Stimulated activated CD4-positive, alpha-beta T cell treated with anti-CD3 and anti-CD28 coated beads, Interleukin-12 subunit alpha, Interleukin-12 subunit beta, amount 100 ng/mL, for 24 hours (primary cell): ENCODE measurements at regions not wholly inside any gene's neighbourhood (a gene's known extent, or its start where the extent isn't known, plus 50 kb on each side); places are given as distances from the start of the nearest gene placed in this dataset.

Experiments used
- DNase-seq, 2 experiments: peaks; one replicate each; pipeline ENCODE4 v3.0.0-alpha.2; 2020; ENCODE audit warnings: low read depth in 2 of 2

- no peak for DNase-seq
Observed at GRCh38 chr10:128316121-128316726, 190.0 kb upstream of the MKI67 start.

- no peak for DNase-seq
Observed at GRCh38 chr10:128316925-128317324, 190.7 kb upstream of the MKI67 start.

GRCh38 chr10:128318366-128318765, 192.1 kb upstream of the MKI67 start:
- no peak for DNase-seq

DNA sequence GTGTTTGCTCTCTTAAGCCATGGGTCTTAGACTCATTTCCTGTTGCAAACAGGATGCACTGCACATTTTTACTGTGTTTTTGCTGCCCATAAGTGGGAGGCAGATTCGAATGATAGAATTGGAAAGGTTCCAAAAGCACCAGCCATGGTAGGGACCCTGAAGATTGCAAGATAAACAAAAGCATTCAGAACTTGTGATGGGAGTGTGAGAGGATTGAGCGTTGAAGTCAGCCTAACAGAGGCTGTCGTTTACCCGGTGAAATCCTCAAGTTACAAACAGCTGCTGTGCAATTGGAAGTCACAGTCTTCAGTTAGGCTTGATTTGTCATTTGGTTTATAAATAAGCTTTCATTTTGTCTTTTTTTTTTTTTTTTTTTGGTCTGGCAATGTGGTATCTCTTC, 192.7 kb upstream of the MKI67 start:
- no peak for DNase-seq

DNA sequence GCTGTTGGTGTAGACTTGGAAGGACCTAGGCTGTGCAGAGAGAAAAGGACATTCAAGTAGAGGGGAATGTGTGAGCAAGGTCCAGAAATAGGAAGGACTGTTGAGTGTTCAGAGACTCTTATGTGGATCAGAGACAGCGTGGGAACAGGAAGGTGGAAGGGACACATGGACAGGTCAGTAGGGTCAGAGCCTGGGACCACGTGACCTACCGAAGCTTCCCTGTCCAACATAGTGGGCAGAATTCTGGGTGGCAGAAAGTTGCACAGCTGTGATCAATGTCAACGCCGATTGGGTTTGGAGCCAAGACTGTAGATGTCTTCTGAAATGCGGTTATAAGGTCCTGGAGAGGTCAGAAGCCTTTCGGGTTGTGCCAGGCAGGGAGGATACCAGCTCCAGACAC, 195.9 kb upstream of the MKI67 start:
- DNase-seq = no peak

DNA sequence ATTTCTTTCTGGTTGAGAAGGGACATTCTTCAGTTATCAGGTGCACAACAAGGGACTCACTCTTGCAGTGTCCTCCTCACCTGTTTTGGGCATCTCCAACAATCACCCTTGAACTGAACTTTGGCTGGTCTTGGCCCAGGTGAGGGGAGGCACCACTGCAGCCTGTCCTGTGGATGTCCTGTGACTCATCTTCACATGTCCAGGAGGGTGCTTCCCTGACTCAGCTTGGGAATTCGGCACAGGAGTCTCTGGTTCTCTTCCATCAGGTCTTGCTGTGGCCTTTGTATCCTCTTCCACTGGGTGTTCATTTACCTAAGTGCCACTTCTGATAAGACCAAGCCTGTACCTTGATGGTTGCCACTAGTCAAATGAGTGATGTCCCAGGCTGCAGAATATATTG, 196.7 kb upstream of the MKI67 start:
- DNase-seq = no peak

DNA sequence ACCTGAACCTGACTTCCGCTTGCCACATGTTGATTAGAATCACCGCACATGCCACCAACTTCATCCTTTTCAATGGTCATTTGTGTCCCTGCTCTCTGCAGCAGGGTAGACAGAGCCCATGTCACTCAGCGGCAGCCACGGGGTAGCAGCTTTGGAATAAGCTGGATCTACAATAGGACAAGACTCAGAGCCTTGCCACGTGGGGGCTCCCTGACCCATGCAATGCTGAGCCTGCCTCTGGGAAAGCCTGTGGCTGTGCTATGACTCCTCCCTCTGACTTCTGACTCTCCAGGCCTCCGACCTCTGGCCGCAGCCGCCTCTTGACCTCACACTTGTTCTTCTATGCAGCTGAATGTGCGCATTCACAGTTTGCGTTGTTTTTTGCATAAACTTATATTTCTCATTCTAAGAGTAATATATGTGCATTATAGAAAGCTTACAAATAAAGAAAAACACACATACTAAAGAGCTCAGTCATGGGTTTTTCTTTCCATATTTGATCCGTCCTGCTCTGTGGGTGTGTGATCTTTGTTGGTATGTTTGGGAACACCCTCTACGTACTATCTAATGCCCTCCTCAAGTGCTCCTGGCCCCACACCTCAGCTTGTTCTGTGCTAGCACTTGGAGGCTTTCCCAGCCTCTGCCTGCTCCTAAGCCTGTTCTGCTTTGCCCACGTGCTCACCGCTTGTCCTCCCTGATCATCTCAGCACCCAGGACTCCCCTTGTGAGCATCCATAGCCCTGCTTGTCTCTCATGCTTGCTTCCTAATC, 198.0 kb upstream of the MKI67 start:
- DNase-seq = no peak

DNA sequence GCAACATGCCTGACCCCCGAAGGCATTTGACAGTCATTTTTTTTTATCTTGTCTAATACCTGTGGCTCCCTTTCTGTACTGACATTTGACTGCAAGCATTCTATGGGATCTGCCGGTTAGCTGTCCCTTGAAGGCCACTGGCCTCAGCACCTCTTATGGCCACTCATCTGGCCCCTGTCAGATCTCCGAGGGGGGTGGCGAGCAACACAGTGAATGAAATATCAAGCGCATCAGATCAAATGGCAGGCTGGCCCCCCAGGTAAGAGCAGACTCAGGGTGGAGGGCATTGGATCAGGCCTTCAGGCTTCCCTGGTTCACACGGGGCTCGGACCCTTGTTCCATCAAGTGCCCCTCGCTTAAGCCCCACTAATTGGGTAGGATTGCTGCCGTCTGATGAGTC, 199.6 kb upstream of the MKI67 start:
- DNase-seq = no peak

DNA sequence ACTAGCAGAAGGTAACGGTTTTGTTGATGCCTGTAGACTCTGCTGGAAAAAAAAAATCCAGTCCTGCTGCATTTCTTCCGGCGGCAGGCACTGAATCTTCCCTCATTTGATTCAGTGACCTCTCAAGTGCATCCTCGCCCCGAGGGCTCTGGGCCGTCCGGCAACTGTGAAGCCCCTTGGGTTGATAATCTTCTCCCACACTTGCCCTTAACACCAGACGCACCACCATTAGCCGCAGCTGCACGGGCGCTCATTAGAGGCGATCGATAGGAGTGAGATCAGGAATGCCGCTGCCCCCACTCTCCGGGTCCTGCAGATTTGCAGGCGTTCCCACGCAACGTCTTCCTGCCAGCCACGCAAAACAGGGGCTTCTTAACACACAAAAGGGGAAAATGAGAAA, 200.0 kb upstream of the MKI67 start:
- no peak for DNase-seq

- no peak for DNase-seq
Observed at GRCh38 chr10:128326851-128327250, 200.6 kb upstream of the MKI67 start.

- no peak for DNase-seq
Observed at GRCh38 chr10:128336401-128336800, 210.2 kb upstream of the MKI67 start.

DNA sequence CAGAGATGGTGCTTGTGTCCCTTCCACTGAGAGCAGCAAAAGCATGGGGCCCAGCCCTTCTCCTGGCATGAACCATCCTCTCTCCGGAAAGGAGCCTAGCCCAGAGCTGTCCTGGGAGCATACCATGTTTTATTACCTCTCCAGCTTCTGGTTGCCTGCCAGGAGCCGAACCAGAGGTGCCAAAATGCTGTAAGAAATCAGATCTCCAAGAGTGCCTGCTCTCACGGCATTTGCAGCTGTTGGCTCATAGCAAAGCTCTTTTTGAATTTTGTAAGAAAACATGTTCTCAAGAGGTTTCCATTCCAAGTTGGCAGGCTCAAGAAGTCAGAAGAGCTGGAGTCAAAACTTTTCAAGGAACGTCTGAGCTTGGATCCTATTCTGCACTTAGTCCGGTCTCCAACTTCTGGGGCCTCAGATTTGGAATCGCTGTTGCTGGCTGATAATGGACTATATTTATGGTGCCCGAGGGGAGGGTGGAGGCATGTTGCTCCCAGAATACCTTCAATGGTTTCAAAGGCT, 211.7 kb upstream of the MKI67 start:
- DNase-seq = no peak

GRCh38 chr10:128338951-128339350, 212.7 kb upstream of the MKI67 start:
- no peak for DNase-seq

- no peak for DNase-seq
Observed at GRCh38 chr10:128339753-128340152, 213.5 kb upstream of the MKI67 start.

DNA sequence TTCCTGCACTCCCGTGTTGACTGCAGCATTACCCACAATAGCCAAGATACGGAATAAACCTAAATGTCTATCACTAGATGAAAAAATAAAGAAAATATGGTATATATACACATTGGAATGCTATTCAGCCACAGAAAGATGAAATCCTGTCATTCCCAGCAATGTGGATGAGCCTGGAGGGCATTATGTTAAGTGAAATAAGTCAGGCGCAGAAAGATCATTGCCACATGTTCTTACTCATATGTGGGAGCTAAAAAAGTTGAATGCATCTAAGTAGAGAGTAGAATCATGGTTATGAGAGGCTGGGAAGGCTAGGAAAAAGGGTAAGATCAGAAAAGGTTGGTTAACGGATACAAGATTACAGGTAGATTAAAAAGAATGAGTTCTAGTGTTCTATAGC, 219.1 kb upstream of the MKI67 start:
- DNase-seq = no peak

- no peak for DNase-seq
Observed at GRCh38 chr10:128360783-128361182, 234.6 kb upstream of the MKI67 start.

DNA sequence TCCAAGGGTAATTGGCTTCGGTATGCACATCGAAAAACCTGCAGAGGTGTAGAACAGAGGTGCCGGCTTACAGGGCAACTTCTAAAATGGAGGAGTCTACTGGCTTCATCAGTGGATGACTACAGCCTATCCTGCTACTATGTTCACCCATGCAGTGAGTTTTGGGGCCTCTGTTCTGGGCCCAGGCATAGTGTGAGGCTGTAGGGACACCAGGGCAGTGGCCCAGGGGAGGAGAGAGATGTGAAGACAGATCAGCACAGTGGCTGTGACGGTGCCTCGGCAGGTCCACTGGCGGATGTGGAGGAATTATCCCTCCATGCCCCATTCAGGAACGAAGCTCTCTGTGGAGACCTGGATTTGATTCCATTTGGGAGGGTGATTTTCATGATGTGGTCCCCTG, 235.3 kb upstream of the MKI67 start:
- no peak for DNase-seq

- DNase-seq = no peak
Observed at GRCh38 chr10:128362514-128362913, 236.3 kb upstream of the MKI67 start.

DNA sequence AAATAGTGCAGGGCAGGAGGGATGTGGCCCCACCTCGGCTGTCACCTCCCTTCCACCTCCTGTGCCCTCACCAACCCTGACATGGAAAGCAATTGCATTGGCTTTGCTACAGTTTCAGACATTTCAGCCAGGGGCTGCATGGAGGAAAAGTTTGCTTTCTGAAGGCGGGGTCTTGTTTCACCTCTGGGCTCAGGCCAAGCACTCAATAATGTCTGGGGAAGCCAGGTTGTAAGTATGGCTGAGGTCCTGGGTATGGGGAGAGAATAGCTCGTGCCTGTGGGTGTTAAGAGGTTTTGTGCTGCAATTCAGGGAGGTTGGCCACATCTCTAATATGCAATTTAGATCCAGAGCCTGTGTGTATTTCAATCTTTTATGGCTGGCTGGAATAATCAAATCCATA, 238.4 kb upstream of the MKI67 start:
- DNase-seq = no peak

DNA sequence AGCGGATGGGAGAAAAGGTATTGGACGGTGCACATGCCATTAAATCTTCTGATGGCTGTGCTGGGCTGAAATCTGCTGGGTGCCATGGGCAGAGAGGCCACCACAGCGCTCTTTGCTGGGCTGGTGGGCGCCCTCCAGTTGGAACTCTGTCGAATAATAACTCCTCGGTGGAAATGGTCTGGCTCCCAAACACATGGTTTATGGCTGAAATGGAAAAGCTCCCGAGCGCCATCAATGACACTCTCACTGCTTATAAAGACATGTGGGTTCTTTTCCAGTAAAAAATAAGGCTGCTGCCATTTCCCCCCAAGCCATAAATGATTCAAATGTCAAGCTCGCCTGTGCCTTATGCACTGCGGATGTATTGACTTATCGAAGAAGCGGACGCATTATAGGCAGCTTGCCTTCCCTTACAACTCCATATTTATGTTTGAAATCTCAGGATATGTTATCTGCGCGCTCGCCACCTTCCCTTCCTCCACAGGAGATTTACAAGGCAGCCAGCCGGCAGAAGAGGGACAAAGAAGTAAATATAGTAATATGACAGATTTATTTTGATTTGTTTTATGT, 239.0 kb upstream of the MKI67 start:
- no peak for DNase-seq

DNA sequence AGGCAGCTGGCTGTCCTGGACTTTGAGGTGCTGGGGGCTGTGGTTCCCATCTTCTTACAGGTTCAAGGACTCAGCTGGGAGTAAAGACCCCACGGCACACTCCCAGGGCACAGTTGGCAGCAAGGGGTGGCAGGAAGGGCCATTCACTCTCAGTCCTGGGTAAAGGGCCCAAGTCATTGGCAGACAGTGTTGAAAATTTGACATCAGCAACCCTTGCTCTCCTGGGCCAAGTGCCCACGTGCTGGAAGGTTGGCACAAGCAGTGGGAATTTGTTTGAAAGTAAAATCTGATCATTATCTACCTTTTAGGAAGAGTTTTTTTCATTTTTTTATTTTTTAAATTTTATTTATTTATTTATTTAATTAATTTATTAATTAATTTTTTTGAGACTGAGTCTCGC, 241.6 kb upstream of the MKI67 start:
- DNase-seq = no peak

- no peak for DNase-seq
Observed at GRCh38 chr10:128369101-128369650, 243.0 kb upstream of the MKI67 start.
